KG1 (cell line): ENCODE measurements at regions not wholly inside any gene's neighbourhood (a gene's known extent, or its start where the extent isn't known, plus 50 kb on each side); places are given as distances from the start of the nearest gene placed in this dataset.

Source experiments
- DNase-seq: peaks from one replicate; lab custom pipeline; 2025; lab: John Stamatoyannopoulos, UW

DNA sequence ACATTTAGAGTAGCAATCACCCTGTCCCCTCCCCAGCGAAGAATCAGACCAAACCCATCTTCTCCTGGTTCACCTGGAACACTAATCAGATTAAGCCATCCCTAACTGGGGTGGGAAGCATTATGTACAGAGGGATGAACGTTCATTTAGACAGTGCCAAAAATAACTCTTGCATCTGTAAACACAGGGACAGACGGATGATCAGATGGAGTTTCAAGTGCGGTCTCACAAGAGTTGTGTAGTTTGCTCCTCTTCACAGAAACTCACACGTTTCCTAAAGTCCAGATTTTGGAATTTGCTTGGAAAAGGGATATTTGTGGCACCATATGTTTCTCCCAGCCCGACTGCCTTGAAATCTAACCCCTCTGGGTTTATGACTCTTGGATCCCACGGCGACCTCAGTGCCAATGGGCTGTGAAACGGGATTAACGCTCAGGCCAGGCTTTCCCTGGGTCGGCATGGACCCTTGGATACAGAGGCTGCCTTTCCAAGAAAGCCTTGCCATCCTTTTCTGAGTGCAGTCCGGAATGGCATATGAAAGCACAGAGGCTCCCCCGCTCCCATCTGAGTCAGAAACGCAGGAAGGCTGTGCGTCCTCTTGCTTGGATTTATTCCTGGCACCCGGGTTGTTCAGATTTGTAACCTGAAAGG, 293.2 kb upstream of the HABP2 start:
- DNase-seq, result no peak

DNA sequence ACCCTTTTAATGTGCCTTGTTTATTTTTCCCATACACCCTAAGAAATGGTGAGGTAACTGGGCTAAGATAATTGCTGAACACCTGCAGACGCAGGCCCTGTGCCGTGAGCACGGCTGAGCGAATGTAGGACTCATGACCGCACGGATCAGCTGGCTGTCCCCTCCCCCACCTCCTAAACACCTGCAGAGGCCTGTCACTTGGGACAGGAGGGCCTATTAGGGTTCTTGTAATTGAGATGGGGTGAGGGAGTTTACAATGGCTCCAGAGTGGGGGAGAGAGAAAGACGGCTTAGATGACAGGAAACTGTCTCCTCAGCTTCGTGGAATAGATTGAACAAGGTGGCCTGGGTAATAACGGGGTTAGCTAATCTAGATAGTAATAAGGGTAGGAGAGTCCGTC, 291.7 kb upstream of the HABP2 start:
- no peak for DNase-seq

DNA sequence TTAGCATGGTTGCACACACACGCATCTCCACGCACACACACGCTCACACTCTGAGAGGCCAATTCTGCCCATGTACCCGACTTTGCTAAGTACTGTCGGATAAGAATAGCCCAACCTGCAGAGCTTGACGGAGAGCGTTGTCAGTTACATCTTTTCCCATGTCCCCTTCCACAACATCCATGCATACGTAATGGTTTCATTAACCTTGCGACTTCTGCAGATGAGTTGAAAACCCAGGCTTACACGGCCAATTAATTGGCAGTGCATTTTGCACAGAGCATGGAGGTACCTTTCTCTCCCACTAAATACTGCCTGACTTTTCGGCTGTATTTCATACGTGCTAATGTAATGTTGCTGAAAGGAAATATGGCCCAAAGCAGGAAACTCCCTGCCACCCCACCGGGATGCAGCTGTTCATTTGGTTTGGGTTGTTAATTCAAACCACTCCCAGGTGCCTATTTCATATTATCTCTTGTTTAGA, 291.2 kb upstream of the HABP2 start:
- no peak for DNase-seq

DNA sequence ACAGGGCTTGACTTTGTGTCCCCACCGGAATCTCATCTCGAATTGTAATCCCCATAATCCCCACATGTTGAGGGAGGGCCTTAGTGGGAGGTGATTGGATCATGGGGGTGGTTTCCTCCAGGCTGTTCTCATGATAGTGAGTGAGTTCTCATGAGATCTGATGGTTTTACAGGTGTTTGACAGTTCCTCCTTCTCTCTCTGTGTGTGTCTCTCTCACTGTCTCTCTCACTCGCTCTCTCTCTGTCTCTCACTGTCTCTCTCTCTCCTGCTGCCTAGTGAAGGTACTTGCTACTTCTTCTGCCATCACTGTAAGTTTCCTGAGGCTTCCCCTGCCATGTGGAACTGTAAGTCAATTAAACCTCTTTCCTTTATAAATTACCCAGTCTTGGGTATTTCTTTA, 289.8 kb upstream of the HABP2 start:
- DNase-seq, result no peak

DNA sequence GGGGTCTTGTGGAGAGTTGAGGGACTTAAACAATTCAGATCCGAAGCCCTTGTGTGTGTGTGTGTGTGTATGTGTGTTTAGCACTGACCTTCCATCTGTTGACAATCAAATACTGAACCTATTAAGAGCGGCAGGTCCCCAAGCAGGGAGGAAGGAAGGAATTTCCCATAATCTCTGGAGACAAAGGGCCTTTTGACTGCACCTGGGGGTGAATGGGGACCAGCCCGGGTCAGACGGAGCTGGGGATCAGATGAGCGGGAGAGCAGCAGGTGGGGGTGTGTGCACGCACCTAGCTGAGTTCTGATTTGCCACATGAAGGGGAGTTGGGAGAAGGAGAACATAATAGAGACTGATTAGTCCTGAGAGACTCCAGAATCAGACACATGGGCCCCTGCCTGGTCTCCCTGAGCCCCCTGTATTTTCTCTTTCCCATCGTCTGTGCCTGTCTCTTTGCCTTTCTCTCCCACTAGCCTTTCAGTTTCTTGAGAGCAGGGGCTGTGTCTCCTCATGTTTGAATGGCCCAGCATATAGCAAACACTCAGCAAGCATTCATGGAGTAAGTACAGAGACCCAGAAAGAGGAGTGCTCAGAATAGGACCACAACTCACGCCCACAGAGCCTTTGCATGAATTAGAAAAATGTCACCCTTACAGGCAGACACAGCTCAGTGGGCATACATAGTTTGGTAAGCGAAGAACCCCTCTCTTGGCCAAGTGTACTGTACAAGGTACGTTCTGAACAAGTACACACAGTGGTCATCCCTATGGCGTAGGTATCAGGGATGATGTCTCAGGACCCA, 288.3 kb upstream of the HABP2 start:
- no peak for DNase-seq

DNA sequence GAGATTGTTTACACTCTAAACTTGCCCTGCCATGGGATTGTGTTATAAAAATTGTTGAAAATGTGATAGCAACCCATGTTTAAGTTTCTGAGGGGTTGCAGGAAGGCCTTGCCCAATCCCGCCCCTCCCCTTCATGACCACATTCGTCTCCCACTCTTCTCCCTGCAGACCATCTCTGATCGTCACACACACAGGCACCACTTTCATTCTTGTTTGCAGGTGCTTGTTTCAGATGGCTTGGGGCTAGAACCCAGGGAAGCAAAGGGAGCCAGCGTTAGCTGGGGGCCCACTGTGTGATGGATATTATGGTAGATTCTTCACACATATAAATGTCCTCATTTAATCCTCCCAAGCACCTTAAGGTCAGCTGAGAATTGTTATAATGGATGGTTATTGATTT, 286.7 kb upstream of the HABP2 start:
- DNase-seq, result no peak

DNA sequence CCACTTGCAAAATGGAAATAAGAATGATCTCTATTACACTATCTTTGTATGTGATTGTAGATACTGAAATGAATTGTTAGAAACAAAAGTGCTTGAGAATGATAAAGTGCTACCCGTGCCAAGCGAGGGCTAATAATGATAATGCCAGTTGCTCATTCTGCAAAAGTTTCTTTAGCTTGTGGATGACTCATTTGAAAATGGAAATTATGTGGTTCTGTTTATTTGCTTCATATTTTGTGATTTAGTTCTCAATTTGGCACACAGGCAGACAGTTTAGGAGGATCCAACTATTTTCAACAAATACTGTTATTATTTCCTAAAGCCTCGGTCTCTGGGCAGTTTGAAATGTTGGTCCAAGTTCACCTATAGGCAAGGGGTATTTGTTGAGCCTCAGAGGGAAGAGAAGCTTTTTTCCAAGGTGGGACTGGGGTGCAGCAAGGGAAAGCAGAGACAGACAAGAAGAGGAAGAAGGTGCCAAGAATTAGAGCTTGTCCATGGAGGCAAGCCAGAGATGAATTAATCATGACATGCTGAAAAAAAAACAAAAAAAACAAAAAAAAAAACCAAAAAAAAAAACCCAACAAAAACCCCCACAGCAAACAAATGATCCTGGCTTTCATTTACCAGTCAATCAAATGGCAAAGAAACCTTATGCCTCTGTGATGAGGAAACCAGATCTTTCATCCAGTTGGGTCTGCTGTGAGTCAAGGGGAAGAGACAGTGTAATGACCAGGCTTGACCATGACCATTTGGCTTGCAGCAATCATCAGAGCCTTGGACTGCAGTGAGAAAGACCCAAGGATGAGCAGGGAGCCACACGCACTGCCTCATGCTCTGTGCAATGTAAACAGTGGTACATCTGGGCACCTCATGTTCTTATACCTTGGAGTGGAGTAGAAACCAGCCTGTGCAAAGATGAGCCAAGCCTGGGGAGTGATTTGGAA, 285.0 kb upstream of the HABP2 start:
- no peak for DNase-seq

DNA sequence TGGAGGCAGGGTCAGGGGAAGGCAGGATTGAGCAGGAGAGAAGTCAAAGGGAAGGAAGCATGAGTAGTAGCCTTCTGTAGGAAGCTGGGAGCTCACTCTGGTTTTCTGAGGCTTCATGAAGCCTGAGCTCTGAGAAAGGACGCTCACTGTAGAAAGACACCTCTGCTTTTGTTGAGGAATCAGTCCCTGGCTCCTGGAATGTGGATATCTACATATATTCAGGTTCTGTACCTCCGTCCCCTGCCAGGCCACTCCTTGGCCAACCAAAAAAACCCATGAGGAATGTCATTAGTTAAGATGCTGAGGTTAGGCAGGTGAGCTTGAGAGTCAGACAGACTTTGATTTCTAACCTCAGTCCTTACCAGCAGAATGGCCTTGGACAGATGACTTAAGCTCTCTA, 283.5 kb upstream of the HABP2 start:
- no peak for DNase-seq

DNA sequence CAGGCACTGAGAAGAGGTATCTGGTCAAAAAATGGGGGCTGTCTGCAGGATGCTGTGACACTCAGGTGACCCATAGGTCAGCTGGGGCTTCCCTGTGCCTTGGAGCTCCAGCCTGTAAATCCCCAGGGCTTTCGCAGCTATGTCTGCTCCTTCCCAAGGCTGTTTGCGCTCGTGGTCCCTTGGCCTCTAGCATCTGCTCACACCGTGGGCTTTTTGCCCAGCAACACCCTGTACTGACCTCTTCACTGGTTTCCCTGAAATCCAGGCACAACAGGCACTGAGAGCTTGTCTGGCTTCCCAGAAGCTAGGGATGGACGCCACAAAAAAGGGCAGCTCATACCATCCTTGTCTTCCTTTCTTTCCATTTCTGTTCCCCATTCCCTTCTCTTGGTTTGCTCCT, 280.3 kb upstream of the HABP2 start:
- DNase-seq, result no peak

DNA sequence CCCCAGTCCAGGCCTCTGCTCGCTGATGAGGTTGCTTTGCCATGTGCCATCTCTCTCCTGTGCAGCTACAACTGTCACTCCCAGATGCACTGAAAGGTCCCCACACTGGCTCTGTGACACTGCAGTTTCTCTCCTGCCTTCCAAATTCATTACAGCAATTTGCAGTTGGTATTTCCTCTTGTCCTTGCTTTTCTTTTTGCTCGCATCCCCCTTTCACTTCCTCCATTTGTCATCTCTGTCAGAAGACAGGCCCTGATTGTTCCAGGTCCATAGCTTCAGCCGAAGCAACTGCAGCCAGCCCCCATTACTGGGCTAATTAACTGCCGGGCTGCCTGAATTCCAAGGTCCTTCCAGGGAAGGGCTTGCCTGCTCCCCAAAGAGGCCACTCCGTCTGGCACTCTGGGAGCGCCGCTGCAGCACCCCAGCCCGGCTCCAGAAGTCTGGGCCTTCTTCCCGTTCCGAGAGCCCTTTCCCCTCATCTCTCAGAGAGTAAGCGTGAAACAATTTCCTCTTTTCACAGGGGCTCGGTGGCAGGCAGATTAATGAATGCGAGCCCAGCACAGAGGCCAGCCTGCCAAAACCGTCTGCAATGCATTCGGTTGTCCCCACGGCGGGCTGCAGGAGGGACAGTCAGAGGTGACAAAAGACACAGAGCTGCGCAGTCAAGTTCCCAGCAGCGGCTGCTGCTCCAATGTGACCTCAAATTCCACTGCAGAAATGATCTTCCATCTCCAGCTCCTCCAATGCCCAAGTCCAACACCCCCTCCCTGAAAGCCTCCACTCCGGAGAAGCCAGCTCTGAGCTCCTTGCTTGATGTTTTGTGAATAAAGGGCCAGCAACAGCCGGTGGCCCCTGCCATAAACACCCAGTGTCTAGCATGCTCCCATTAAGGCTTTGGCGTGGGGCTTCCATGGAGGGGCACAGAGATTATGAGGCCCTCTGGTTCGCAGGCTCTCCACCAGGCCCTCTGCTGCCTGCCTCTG, 279.4 kb upstream of the HABP2 start:
- peak; percentile 39 for DNase-seq

DNA sequence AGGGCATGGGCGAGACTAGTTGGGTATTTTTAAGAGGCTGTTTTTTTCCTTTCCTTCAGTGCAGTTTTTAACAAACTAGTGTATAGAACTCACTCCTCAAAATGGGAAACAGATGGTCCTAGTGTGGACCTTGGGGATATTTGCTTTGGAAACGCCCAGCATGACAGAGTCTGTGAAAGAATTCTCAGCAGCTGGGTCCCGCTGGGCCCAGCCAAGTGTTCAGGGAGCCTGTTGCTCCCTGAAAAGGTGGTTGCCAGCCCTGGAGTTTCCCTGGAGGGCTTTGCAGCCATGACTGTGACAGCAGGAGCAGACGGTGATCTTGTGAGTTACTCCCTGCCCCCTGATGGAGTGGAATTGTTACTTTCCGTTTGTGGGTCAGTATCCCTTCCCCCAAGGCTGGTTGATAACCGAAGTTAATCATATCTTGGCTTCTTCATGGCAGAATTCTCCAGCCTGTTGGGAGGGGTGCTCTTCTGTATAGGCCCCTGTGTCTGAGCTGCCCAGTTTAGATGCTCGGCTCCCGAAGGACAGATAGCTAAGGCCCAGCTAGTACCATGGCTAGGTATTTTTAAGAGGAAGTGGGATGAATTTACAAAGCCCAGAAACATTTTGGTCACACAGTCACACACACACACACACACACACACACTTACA, 278.6 kb upstream of the HABP2 start:
- DNase-seq, result no peak

DNA sequence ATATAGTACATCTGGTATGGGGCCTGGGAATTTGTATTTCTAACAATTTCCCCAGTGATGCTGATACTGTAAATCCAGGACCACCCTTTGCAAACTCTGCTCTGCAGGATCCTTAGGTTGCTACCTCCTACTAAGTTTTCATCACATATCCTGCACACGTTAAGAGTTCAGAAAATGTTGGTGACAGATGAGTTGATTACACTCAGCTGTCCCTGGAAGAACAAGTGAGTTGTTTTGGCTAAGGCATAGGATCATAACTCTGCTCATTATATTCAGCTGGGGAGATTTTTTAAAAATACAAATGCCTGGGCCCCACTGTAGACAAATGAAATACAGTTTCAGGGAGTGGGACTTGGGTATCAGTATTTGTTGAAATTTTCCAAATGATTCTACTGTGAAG, 274.6 kb upstream of the HABP2 start:
- no peak for DNase-seq

DNA sequence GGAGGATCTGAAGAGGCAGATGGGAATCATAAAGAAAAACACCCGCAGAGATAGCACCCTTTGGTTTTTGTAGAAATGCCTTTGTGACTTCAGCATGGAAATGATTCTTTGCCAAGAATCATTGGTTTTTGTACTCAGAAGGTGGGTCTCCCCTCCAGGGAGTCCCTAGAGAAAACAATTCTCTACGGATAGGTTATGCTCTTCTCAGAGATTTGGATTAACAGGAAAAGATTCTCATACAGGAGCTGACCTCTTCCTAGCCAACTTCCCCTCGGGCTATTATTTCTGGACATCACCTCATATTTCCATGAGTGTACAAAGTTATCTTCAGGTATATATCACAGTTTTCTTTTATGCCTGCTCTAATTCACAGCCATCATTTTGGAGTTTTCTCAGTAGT, 274.2 kb upstream of the HABP2 start:
- no peak for DNase-seq

DNA sequence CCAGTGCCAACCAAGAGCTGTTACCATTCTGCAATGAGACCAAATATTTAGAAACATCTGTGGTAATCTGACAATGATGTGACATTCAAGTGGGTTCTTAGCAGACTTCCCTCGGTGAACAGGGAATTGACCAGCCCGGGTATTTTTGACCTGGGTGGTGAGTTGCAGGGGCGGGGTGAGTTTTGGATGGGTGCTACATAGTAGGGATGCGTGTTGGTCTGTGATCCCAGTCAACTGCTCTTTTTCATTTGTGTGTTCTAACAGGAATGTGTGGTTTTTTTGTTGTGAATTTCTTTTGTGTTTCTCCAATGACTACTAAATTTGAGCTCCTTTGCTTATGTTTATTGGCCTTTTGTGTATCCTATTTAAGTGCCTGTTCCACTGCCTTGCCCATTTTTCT, 273.6 kb upstream of the HABP2 start:
- no peak for DNase-seq

DNA sequence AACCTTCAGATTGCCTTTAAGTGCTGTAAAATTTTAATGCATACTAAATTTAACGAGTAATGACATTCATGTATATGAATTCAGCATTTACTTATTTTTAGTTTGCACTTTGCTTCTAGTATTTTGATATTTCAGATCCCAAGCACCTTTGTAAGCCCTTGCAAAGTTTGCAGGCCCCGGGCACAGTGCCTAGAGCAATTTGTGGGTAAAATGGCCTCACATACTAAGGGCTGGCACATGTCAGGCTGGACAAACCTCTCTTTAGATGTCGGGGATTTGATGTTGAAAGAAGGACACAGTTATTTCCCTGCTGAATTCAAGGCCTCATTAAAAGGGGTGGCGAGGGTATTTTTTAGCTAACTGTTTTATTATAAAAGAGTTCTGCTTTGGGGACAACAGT, 270.3 kb upstream of the HABP2 start:
- no peak for DNase-seq

DNA sequence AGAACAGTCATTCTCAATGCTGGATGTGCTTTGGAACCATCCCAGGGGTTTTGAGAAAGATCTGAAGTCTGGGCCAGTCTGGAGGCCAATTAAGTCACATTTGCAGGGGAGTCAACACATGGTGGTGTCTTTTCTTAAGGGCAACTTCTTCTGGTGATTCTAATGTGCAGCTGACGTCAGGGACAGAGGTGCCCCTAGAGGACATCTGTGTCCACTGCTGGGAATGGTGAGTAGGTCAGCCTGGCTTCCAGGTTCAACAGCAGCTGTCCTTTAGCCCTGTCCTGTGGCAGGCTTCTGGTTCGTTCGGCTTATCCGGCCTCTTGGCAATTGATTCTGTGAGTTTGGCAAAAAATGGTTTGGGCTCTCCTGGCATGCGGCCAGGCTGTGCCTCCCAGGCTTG, 269.7 kb upstream of the HABP2 start:
- no peak for DNase-seq

DNA sequence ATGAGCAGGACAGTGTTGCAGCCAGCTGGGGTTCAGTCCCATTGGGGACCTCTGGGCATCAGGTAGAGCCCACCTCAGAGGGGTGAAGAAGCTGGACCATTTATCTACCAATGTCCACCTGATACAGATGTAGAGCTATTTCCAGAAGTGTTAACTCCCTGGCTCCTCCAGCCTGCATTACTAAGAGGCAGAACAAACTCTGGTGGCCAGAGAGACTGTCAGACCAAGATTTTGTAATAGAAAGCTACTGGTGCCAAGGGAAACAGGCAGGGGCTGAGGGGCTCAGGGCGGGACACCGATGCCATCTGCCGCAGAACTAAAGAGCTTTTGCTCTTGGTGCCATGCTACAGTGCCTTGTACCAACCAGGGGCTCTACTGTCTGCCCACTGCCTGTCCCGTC, 268.2 kb upstream of the HABP2 start:
- DNase-seq, result no peak

DNA sequence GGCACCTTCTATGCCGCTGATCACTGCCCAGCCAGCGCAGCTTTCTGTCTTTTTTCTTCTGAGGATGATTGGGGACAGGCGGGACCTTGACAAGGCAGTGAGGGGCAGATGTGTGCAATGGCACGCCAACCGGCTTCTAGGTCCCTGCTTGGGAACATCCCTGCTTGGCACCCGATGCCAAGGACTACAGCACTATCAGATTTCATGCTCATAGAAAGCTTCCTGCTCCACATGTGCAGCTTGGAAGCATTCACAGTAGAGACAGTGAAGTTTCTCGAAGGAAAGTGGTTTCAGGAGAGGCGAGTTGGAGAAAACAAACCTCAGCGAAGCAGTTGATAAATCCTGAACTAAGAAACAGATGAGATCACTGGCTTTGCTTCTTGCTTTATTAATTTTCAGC, 267.5 kb upstream of the HABP2 start:
- no peak for DNase-seq

DNA sequence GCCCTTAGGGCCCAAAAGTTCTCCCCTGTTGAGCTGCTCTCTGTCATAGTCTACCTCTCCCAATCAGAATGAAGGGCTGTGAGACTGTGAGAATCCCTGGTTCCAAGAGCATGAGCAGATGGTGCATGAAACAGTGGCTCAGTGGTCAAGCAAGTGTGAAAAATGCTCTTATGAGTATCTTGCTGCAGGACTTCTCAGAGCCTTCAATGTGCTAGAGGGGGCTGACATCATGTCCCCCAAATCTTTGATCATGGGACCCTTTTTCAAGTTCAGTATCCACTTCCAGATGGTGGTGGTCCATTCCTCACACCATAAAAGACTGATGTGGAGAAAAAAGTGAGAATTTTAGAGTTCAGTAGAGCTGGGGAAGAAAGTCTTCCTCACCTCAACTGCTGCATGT, 265.3 kb upstream of the HABP2 start:
- DNase-seq, result no peak

DNA sequence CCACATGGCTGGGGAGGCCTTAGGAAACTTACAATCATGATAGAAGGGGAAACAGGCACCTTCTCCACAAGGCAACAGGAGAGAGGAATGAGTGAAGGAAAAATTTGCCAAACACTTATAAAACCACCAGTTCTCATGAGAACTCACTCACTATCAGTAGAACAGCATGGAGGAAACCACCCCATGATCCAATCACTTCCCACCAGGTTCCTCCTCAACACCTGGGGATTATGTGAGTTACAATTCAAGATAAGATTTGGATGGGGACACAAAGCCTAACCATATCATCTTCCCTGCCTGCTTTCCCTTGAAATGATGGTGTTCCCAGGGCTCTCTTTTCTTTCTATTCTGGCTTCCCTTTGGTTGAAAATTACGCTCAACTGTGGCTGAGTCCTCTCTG, 262.7 kb upstream of the HABP2 start:
- DNase-seq, result no peak

DNA sequence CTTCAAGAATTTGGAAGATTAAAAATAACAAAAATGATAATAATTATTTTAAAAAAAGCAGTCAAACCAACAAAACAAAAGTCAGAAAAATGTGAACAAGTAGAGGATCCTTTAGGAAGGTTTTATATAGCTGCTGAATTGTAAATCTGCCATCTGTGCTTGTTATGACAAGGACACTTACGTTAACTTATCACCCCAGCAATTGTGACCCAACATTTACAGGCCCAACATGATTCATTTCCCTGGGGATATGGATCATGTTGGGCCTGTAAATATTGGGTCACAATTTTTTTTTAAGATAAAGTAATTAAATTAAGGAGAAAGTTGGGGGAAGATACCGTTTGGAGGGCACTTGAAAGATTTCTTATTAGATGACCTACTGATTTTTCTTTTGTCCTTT, 261.4 kb upstream of the HABP2 start:
- DNase-seq, result no peak
